Lung (tissue), 11 donors: ENCODE measurements at regions not wholly inside any gene's neighbourhood (a gene's known extent, or its start where the extent isn't known, plus 50 kb on each side); places are given as distances from the start of the nearest gene placed in this dataset.

Experiments used
- ATAC-seq: fragments of 200-7000 bp; cut with Tn5 transposase; one replicate; pipeline ENCODE4 v1.9.1; 2020; ENCODE audit warnings: moderate number of reproducible peaks; ENCODE audit not compliant: insufficient read depth, low FRiP score
- DNase-seq, 3 donors: peaks; one replicate each; pipeline ENCODE4 v3.0.0-alpha.2; 2013 to 2017
- H3K27ac ChIP-seq, 2 donors: one replicate each; pipeline ENCODE4 v1.5.1; 2013; ENCODE audit warnings: mild to moderate bottlenecking in 2 of 2, moderate library complexity in 2 of 2, control low read depth in 1 of 2, inconsistent platforms in 1 of 2, low read depth in 1 of 2, low read length in 1 of 2
- H3K27me3 ChIP-seq, 3 donors: one replicate each; pipeline ENCODE4 v1.5.1; 2013; ENCODE audit warnings: low read length in 2 of 3; ENCODE audit not compliant: control insufficient read depth in 3 of 3, insufficient read depth in 3 of 3
- H3K36me3 ChIP-seq, 4 donors: one replicate each; pipeline ENCODE4 v1.5.1; 2013; ENCODE audit warnings: low read length in 4 of 4, mild to moderate bottlenecking in 1 of 4, moderate library complexity in 1 of 4; ENCODE audit not compliant: control insufficient read depth in 4 of 4, insufficient read depth in 4 of 4
- H3K4me1 ChIP-seq, 5 donors: one replicate each; pipeline ENCODE4 v1.5.1; 2013; ENCODE audit warnings: low read length in 5 of 5, mild to moderate bottlenecking in 2 of 5, moderate library complexity in 1 of 5; ENCODE audit not compliant: control insufficient read depth in 5 of 5, insufficient read depth in 5 of 5
- H3K4me3 ChIP-seq: one replicate; pipeline ENCODE4 v1.5.1; 2013; ENCODE audit warnings: mild to moderate bottlenecking, control low read depth, moderate library complexity
- H3K9ac ChIP-seq, 2 donors: one replicate each; pipeline ENCODE4 v1.5.1; 2013; ENCODE audit warnings: low read length in 2 of 2, control low read depth in 1 of 2; ENCODE audit not compliant: insufficient read depth in 1 of 2
- H3K9me3 ChIP-seq, 4 donors: one replicate each; pipeline ENCODE4 v1.5.1; 2013; ENCODE audit warnings: low read length in 3 of 4, mild to moderate bottlenecking in 1 of 4, moderate library complexity in 1 of 4; ENCODE audit not compliant: control insufficient read depth in 4 of 4, insufficient read depth in 3 of 4
- CTCF ChIP-seq: IDR thresholded peaks from 2 replicates; pipeline ENCODE4 v1.5.1; 2012; ENCODE audit warnings: mild to moderate bottlenecking; ENCODE audit errors: control extremely low read depth, extremely low read depth
- WGBS, 2 donors: extraction: QIAGEN DNeasy Blood & Tissue Kit; methylation state at CpG; one replicate each; pipeline ENCODE4 v1.1.7; 2013; 5-methylcytosine and 5-hydroxymethylcytosine counted together
- donor health status: control.
- donor health status: control.
- donor health status: Bipolar disorder and iron deficiency.
- donor health status: healthy.
- donor health status: DM: yes; HTN: yes; CAD: no.

GRCh38 chr12:61654698-61655097 is 605.5 kb upstream of the USP15 start:
- peak in 1 of 3 donors; percentile 6 for DNase-seq
- no peak for ATAC-seq
- H3K27ac ChIP-seq, result no peak overlapping the region
- 52 to 55% methylated on average over 3 of the region's 3 CpGs for WGBS, 2 donors
- no peaks in the 10 kb centered on the region for H3K27me3 ChIP-seq
- H3K9ac ChIP-seq, result no peak overlapping the region
- H3K9me3 ChIP-seq, result no peaks in the 10 kb centered on the region
- no peak for TF ChIP-seq CTCF
- H3K36me3 ChIP-seq, result no peaks in the 10 kb centered on the region
- H3K4me1 ChIP-seq, result no peaks in the 10 kb centered on the region
- H3K4me3 ChIP-seq, result no peak overlapping the region

- peak in 2 of 3 donors; percentile 59 to 64 for DNase-seq
- Histone ChIP-seq H3K9ac (no peak overlapping the region), H3K36me3 (no peaks in the 10 kb centered on the region), H3K27me3 (no peaks in the 10 kb centered on the region), H3K9me3 (no peaks in the 10 kb centered on the region), H3K27ac (no peak overlapping the region), H3K4me1 (no peaks in the 10 kb centered on the region), H3K4me3 (no peak overlapping the region)
- TF ChIP-seq CTCF, result no peak
- WGBS, 2 donors, result 70 to 87% methylated on average over 1 of the region's 1 CpG
- no peak for ATAC-seq
Observed at GRCh38 chr12:61655241-61655640, 605.0 kb upstream of the USP15 start.

- no peak overlapping the region for H3K9ac ChIP-seq
- WGBS, 2 donors, result 55 to 76% methylated on average over 1 of the region's 1 CpG
- H3K27ac ChIP-seq, result no peak overlapping the region
- H3K4me1 ChIP-seq, result no peaks in the 10 kb centered on the region
- TF ChIP-seq CTCF, result no peak
- peaks cover 0 to 15% (median 6%) of the 10 kb centered on the region in 4 donors for H3K9me3 ChIP-seq
- H3K27me3 ChIP-seq, result no peaks in the 10 kb centered on the region
- no peak for DNase-seq
- no peak overlapping the region for H3K4me3 ChIP-seq
- ATAC-seq, result no peak
- H3K36me3 ChIP-seq, result no peaks in the 10 kb centered on the region
Observed at GRCh38 chr12:61667676-61668075, 592.5 kb upstream of the USP15 start.

- H3K27ac ChIP-seq, result no peak overlapping the region
- H3K36me3 ChIP-seq, result no peaks in the 10 kb centered on the region
- ATAC-seq, result no peak
- no peak for DNase-seq
- no peak overlapping the region for H3K9ac ChIP-seq
- TF ChIP-seq CTCF, result no peak
- H3K9me3 ChIP-seq, result peaks cover 0 to 6% (median 3%) of the 10 kb centered on the region in 4 donors
- H3K4me3 ChIP-seq, result no peak overlapping the region
- H3K27me3 ChIP-seq, result no peaks in the 10 kb centered on the region
- no peaks in the 10 kb centered on the region for H3K4me1 ChIP-seq
Observed at GRCh38 chr12:61676520-61676919, 583.7 kb upstream of the USP15 start.
